HG03039 (cell line): ENCODE measurements at regions not wholly inside any gene's neighbourhood (a gene's known extent, or its start where the extent isn't known, plus 50 kb on each side); places are given as distances from the start of the nearest gene placed in this dataset.

Source experiments
- ATAC-seq: cut with Tn5 transposase; IDR thresholded peaks from one replicate; pipeline ENCODE4 v1.9.1; 2021; ENCODE audit warnings: mild to moderate bottlenecking, moderate library complexity; ENCODE audit not compliant: unreplicated experiment

GRCh38 chr4:58711039-58711438 lies 1600.9 kb upstream of the IGFBP7 start:
- no peak for ATAC-seq

DNA sequence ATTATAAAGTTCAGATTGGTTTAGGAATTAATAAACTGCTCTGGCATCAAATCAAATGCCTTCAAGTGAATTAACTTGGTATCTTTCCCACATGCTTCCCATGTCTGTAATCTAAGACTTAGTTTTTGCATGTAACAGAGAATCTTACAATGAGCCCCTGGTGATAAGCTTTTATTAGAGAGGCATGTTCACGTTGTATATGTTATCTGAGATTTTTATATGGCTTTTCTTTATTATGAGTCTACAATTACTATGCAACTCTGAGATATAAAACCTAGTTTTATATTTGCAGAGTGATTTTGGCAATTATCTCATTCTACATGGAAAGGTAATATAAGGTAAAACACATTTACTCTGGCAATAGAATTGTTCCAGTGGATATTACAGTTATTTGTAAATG lies 1578.4 kb upstream of the IGFBP7 start:
- no peak for ATAC-seq

DNA sequence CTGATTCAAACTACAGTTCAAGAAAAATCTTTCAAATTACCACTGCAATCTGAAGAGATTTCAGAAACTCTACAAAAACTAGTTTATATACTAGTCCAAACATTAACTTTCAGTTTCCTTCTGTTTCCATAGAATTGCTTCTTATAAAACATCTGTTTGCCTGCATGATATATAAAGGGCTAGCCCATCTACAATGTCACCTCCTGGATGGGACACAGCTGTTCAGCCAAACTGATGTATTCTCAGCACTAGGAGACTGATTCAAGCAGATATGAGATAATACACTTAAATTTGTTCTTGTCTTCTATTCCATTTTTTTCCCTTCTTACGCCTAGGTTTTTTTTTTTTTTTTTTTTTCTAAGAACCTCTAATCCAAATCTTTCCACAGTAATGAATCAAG lies 1569.7 kb upstream of the IGFBP7 start:
- no peak for ATAC-seq

DNA sequence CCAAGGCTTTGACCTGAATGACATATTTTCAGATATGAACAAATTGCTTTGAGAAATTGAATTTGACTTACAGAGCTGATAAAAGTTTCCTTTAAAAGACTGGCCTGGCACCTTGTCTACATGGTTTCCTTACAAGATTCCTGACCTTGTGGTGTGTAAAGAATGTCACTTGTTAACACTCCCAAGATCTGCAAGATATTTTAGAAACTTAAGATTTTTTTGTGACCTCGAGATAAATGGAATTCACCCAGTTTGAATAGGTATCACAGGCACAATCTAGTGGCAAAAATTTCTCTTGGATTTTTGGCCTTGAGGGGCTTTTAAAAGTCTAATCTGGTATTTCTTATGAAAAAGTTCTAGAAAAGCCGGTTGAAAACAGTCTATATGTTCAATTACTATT lies 1568.9 kb upstream of the IGFBP7 start:
- ATAC-seq, result no peak

DNA sequence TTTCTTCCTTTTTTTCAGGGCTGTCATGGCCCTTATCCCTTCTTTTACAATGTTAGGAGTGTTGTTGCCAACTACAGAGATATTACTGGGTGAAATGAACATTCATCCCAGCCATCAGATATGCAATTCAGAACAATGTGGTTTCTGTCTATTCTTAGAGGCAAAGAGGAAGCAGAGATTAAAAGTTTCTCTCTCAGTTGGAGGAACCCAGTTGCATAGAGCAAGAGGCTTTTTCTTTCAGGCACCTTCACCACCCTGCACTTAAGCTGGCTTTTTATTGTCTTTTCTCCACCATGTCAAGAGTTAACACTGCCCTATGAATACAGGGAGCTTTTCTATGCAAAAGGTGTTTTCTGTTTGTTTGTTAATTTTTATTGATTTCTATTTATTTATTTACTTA lies 1559.6 kb upstream of the IGFBP7 start:
- no peak for ATAC-seq

- no peak for ATAC-seq
Measured at GRCh38 chr4:58665649-58666048, 1555.5 kb upstream of the IGFBP7 start.

DNA sequence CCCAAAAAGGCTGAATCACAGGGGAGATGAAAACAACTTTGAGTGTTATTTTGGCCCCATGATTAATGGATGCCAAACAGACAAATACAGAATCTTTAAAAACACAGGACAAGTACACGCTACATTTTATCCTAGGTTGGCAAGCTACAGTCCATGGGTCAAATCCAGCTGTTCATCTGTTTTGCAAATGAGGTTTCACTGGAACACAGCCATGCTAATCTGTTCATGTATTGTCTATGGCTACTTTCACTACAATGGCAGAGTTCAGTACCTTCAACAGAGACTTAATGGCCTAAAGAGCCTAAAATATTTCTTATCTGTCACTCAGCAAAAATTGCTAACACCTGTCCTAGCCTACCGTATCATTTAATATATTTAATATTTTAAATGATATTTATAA lies 1548.5 kb upstream of the IGFBP7 start:
- no peak for ATAC-seq

GRCh38 chr4:58653251-58653650 lies 1543.1 kb upstream of the IGFBP7 start:
- ATAC-seq, result no peak

- ATAC-seq, result no peak
Measured at GRCh38 chr4:58649226-58649625, 1539.0 kb upstream of the IGFBP7 start.

DNA sequence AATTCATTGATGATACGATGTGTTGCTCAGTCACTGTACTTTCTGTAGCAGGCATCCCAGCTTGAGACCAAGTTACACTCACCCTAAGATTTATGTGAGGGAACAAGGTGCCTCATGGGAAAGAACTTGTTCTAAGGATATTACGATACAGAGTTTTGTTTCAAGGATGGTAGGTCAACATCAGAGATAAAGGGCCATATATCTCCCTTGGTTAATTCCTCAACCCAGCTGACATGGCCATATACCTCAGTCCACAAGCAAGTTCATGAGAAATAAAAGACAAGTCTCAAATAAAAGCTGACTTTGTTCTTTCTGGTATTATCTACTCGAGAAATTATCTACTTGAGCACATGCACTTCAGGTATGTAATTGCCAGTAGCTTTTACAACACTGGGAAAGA lies 1535.9 kb upstream of the IGFBP7 start:
- no peak for ATAC-seq

DNA sequence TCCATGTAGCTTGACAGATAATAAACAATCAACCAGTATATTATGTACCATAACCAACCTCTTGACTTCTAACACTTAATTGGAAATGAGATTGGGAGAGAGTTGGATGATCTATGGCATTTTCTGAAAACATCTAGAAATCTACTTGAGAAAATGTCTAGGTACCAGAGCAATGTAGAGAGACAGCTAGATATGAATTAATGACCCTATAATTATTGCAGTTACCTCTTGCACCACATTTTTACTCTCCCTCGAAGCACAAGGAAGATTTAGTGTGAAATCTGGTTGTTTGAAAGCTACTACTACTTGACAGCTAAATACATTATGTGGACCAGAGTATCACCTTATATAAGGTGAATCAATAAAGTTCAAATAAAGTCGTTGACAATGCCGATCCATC lies 1534.4 kb upstream of the IGFBP7 start:
- no peak for ATAC-seq

DNA sequence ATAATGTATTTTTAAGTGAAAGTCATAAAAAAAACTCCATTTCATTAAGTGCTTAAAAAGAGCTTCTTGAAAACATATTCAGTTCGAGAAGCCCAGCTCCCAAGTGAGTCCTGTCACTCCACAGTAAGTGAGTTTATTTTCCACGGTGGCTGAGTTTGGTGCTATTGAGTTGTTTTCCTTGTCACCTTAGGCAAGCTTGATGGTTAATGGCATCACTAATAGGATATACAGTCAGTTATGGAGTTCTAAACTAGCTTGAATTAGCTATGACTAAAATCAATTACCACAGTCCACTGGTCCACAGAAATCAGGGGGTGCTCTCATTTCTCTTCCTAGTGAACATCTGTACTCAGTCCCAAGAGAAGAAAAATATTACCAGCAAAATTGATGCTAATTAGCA lies 1526.2 kb upstream of the IGFBP7 start:
- ATAC-seq, result no peak

- no peak for ATAC-seq
Measured at GRCh38 chr4:58617226-58617625, 1507.0 kb upstream of the IGFBP7 start.

- no peak for ATAC-seq
Measured at GRCh38 chr4:58611012-58611411, 1500.8 kb upstream of the IGFBP7 start.

GRCh38 chr4:58606303-58606702 lies 1496.1 kb upstream of the IGFBP7 start:
- ATAC-seq, result no peak

GRCh38 chr4:58603951-58604350 lies 1493.8 kb upstream of the IGFBP7 start:
- no peak for ATAC-seq

DNA sequence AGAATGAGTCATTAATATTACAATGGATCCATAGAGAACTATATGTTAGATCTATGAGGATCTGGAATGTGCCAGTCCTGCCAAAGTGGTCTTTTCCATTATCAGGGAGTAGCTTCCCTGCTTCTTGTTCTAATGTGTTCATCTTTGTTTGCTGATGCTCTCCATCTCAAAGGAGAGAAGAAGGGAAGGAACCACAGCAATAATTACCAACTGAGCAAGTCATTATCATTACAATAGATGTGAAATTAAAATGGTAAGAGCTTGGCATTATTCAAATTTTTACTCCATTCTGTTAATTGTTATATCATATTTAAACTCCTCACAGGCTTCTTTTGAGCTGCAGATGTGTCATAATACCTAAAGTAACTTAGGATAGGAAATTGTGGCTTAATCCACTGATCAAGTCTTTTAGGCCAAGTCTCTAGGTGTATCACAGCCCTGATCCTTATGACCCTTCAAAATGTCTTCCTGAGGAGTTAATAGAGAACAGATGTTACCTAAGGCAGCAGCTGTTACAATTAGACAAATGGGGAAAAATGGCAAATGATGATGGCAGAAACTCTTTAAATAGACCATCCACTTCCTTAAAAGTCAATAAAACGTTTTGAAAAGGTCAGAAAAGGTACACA lies 1492.7 kb upstream of the IGFBP7 start:
- no peak for ATAC-seq

GRCh38 chr4:58602022-58602421 lies 1491.8 kb upstream of the IGFBP7 start:
- ATAC-seq, result no peak

DNA sequence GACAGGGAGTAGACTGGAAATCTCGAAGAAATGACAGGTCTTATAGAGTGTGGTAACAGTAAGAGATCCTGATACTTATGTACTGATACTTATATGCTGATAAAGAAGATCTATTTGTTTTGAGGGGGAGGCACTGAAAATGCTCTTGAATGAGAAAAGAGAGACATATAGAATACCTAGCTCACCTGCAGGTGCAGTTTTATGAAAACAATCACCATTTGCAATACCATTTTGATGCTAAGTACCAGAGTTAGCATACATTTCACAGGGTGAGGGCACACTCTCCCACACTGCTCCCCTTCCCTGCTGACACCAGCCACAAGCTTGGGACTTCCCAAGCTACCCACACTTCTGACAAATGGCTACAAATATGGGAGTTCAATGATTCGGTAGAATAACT lies 1490.1 kb upstream of the IGFBP7 start:
- no peak for ATAC-seq

DNA sequence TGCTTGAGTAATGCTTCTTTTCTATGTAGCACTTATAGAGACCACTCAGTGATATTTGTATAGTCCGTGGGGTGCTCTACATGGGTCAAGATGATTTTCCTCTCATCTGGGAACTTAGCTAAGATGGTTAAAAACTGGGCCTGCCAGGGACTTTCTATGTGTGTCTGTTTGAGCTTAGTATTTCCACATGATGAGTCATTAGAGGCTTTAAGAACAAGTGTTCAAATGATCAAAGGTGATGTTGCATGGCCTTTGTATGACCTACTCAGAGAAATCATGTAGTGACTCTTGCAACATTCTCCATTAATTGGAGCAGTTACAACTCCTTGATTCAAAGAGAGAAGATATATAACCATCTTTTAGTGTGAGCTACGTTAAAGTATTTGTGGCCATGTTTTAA lies 1480.5 kb upstream of the IGFBP7 start:
- ATAC-seq, result no peak

GRCh38 chr4:58587856-58588255 lies 1477.7 kb upstream of the IGFBP7 start:
- no peak for ATAC-seq

DNA sequence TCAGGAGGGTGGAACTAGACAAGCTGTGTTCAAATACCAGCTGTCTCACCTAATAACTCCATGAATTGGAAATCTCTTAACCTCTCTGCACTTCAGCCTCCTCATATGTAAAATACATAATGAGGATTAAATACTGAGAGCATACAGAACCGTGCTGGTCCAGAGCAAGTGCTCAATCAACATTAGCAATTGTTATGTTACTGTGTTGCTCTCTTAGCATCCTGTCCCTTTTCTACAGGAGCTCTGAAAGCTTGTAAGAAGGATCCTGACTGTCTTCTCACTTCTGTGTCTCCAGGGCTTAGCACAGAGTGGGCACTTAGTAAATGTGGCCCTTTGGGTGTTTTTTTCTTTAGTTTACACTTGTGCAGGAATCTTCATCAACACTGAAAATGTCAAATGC lies 1456.1 kb upstream of the IGFBP7 start:
- no peak for ATAC-seq

GRCh38 chr4:58564695-58565475 lies 1454.7 kb upstream of the IGFBP7 start:
- ATAC-seq, result no peak
